ENCODE measurements at regions not wholly inside any gene's neighbourhood (a gene's known extent, or its start where the extent isn't known, plus 50 kb on each side); places are given as distances from the start of the nearest gene placed in this dataset.
A peak's percentile ranks its signal among the peaks of the same experiment; 100 is the strongest.
"Not testable (repeated sequence)": the region's sequence is repeated elsewhere in the genome, so short reads cannot be mapped to it uniquely, and the experiment has no call there.

DNA sequence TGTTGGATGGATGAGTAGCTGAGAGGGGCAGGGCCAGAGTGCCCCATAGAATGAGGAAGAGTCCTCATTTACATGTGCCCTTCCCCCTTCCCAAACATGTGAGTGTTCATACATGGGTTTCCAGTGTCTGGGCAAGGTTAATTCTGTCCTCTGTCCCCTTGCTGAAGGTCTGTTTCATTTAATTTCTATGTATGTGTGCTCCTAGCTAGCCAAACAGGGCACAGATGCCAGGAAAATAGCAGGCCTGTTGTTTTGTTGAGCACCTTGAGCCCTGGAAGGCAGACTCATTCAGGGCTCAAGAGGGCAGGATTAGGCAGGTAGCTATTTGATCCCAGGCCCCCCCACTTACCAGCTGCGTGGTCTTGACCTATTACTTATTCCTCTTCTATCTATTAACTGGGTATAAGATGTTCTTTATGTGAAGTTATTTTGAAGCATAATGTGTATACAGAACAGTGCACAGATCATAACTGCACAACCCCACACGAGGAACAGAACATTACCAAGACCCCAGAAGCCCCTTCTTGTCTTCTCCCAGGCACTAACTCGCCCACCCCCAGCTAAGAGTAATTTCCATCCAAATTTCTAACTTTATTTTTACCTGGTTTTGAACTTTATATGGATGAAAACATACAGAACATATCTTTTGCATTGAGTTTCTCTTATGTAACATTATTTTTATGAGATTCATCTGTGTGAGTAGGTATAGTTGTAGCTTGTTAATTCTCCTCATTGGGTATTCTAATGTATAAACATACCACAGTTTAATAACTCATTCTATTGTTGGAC, 164.3 kb downstream of the RPIA start:
- no peak for ATAC-seq
- intact Hi-C loops (cut with DNase I) = no loop called here
- no peak for DNase-seq (ENCODE audit: missing footprints)

DNA sequence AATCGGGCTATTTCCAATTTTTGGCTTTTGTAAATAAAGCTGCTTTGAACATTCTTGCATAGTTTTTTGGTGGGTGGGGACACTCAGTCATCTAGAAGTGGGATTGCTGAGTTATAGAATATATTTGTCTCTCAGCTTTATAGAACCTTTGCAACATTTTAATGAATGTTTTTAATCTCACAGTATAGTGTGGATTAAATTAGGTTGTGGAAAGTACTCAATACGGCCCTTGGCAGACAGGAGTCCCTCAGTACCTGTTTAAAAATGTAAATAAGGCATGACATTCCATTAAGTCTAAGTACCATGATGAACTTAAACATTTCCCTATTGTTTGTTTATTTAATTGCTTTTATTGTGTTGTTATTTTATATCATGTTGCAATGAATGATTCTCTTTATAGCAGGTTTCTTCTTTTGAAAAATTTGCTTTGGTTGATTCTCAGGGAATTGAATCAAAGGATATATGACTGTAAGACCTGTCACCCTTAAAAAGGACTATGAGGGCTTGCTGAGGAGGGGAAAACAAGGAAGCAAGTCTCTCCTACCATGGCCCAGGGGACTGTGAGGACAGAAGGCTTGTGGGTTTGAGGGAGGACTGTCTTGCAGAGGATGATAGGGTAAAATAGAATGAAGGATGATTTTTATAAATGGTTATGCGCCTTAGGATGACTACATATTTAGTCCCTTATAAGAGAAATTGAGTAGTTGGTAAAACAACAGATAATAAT, 165.1 kb downstream of the RPIA start:
- ATAC-seq (no peak), DNase-seq (ENCODE audit: missing footprints) (no peak)
- intact Hi-C loops (cut with DNase I) = no loop called here

DNA sequence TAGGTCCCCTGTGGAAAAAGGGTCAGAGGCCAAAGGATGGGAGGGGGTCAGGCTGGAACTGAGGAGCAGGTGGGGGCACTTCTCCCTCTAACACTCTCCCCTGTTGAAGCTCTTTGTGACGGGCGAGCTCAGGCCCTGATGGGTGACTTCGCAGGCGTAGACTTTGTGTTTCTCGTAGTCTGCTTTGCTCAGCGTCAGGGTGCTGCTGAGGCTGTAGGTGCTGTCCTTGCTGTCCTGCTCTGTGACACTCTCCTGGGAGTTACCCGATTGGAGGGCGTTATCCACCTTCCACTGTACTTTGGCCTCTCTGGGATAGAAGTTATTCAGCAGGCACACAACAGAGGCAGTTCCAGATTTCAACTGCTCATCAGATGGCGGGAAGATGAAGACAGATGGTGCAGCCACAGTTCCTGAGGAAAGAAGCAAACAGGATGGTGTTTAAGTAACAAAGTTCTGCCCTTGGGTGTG, 165.8 kb downstream of the RPIA start:
- DNase-seq (ENCODE audit: missing footprints) (no peak), ATAC-seq (no peak)
- intact Hi-C loops (cut with DNase I) = no loop called here

DNA sequence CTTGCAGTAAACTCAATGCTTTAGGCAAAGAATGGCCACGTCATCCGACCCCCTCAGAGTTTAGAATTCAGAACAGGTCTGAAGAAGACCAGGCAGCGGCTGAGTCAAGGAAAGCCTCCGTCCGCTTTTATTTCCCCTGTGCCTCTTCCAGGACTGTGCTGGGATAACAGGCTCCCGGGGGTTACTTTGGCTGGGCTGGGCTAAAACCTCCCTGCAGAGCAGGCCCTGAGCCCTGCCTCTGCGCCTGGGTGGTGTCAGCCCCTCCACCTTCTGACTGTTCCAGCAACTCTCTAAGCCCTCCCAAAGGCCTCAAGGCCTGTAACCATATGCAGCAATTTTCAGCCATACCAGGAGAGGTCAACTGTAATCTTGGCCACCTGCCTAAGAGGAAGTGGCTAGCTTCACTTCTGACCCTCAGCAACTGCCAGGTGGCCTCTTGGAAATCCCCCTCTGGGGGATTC, 166.5 kb downstream of the RPIA start:
- intact Hi-C loops (cut with DNase I) = no loop called here

DNA sequence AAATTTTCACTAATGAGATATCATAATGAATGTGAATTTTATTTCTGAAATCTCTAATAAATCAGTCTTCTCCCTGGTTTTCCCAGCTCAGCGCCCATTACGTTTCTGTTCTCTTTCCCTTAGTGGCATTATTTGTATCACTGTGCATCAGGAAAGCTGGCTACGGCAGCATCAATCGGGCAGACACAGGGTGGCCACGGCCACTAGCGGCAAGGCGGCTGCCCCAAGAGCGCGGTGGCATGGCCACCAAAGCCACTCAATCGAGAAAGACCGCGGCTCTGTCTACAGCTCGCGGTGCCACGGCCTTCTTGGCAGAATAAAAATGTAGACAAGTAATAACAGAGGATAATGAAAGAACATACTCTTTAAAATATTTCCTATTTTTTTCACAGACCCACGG, 168.0 kb downstream of the RPIA start:
- DNase-seq (ENCODE audit: missing footprints) (no peak), ATAC-seq (no peak)
- intact Hi-C loops (cut with DNase I) = no loop called here

More for the DNA sequence above, 166.5 kb downstream of the RPIA start:
- DNase-seq (ENCODE audit: missing footprints) (no peak), ATAC-seq (no peak)

DNA sequence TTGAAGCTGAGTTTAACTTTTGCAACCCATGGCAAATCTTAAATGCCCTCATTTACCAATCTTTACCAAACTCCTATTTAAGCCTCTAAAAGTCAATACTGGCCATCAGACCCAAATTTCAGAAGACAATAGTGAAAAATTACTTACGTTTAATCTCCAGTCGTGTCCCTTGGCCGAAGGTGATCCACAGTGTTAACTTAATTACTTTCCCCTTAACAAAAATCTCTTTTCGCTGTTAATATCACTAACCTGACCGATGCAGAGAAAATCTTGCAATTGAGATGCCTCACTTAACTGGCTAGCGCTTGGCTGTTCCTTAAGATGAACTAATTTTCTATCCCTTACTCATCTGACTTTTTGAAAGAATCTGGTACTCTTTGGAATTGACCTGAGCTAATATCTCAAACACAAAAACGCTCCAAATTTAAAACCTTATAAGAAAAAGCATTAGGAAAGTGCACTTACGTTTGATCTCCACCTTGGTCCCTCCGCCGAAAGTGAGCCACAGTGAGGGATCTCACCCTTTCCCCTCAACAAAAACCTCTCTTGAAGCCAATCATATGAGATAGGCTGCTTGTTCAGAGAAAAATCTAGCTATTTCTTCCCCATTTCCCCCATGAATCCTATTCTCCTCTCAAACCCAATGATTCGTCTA, 169.1 kb downstream of the RPIA start:
- intact Hi-C loops (cut with DNase I) = no loop called here
- DNase-seq (ENCODE audit: missing footprints) (no peak), ATAC-seq (no peak)

DNA sequence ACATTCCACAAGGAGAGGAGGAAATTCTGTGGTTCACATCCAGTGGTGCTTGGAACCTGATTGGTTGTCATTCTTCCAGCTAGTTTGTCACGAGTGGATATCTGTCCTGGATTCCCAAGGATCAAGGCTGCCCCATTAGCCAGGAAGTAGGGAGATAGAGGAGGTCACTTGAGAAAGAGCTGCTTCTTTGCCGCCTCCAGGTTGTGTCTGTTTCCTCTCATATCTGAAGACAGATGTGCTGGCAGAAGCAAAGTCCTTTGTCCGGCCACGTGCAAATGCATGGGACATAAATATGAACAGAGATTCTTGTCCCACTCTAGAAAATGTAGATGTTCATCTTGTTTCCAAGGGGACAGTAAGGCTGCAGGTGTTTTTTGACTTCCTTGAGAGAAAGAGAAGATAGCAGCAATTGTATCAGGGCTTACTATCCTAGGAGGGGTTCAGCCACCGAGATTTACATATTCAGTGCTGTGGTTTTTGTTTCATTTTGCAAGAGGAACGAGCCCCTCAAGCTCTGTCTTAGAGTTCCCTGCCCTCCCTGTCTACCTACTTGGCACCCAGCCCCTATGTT, 174.4 kb downstream of the RPIA start:
- DNase-seq (ENCODE audit: missing footprints) (no peak), ATAC-seq (no peak)
- intact Hi-C loops (cut with DNase I) = no loop called here

DNA sequence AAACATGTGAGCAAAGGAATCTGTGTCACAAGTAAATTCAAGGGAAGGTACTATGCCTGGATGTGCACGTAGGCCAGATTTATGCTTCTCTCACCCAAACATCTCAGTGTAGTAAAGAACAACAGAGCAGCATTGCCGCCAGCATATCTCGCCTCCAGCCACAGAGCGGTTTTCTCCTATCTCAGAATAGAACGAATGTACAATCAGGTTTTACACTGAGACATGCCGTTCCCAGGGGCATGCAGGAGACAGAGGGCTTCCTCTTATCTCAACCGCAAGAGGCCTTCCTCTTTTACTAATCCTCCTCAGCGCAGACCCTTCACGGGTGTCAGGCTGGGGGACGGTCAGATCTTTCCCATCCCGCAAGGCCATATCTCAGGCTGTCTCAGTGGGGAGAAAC, 175.3 kb downstream of the RPIA start:
- no peak for ATAC-seq
- no peak for DNase-seq (ENCODE audit: missing footprints)
- intact Hi-C loops (cut with DNase I) = no loop called here

DNA sequence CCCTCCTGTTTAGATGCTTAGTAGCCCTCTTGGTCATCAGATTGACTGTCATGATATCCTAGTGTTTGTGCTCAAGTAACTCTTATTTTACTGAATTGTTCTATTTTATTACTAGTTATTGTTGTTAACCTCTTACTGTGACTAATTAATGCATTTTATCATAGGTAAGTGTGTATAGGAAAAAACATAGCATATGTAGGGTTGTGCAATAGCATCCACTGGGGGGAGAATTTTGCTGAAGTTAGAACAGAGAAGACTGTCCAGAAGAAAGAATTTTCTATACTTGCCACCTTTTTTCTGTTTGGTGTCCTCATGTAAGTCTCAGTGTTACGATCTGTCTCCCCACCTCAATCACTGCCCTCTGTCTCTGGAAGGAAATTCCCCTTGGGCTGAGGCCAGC, 177.4 kb downstream of the RPIA start:
- ATAC-seq (no peak), DNase-seq (ENCODE audit: missing footprints) (no peak)
- intact Hi-C loops (cut with DNase I) = no loop called here

DNA sequence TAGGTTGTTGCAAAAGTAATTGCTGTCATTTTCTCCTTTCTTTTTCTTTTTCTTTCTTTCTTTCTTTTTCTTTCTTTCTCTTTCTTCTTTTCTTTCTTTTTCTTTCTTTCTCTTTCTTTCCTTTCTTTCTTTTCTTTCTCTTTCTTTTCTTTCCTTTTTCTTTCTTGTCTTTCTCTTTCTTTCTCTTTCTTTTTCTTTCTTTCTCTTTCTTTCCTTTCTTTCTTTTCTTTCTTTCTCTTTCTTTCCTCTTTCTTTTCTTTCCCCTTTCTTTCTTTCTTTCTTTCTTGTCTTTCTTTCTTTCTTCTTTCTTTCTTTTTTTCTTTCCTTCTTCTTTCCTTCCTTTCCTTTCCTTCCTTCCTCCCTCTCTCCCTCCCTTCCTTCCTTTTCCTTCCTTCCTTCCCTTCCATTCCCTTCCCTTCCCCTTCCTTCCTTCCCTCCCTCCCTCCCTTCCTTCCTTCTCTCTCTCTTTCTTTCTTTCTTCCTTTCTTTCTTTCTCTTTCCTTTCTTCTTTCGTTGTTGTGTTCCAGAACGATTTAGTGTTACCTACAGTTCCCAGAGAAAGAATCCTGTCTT, 178.9 kb downstream of the RPIA start:
- DNase-seq (ENCODE audit: missing footprints) = no peak
- no peak for ATAC-seq
- intact Hi-C loops (cut with DNase I) = no loop called here

DNA sequence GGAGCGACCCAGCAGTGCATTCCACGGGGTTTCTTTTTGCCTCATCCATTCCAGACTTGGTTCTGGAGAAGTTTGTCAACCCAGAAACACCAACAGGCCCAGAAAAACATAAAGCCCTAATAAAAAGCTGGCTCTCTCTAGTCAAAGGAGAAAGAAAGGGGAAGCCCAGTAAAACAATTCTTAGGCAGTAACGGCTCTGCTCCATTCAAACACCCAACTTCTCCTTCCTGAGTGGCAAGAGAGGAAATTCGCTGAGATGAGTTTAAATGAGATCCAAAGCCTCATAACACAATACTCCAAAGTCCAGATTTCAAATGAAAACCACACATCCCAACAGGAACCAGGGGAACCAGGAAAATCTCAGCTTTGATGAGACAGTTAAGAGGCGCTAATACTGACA, 179.9 kb downstream of the RPIA start:
- intact Hi-C loops (cut with DNase I) = no loop called here
- DNase-seq (ENCODE audit: missing footprints) = no peak
- ATAC-seq = no peak

DNA sequence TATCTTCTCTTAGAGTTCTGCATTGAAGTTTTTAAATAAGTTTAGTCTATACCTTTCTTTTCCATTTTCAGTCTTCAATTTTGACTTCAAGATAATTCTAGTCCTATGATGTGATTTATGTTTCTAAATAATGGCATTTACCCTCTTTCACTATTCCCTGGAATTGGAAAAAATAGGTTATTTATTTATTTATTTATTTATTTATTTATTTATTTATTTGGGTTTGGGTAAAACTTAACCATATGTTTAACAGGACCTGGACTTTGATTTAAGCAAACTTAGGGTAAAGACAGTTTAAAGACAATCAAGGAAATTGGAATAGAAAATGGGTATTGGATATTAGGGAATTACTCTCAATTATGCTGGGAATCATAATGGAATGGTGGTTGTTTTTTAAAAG, 182.1 kb downstream of the RPIA start:
- intact Hi-C loops (cut with DNase I) = no loop called here
- DNase-seq (ENCODE audit: missing footprints) (no peak), ATAC-seq (no peak)

DNA sequence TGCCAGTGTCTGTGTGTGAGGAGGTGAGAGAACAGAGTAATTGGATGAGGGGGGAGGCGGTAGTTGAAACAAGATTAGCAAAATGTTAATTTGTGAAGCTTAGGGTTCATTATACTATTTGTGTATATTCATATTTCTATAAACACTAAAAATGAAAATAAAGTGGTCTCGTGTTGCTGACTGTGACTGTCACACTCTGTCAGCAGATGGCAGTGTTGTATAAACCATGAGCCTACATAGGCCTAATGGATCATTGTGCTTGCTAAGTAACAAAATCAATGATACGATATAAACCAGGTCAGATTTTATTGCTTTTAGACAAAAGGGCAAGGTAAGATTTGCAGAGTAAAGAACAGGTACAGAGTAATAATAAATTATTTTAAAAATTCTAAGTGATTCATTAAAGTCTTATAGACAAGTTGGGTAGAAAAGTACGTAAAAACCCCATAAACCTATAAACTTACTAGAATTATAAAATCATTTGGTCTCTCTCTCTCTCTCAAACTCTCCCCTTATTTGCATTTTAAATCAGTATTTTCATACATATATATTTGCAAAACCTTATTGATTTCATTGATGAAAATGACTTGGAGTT, 182.7 kb downstream of the RPIA start:
- intact Hi-C loops (cut with DNase I) = no loop called here
- DNase-seq (ENCODE audit: missing footprints) (no peak), ATAC-seq (no peak)

DNA sequence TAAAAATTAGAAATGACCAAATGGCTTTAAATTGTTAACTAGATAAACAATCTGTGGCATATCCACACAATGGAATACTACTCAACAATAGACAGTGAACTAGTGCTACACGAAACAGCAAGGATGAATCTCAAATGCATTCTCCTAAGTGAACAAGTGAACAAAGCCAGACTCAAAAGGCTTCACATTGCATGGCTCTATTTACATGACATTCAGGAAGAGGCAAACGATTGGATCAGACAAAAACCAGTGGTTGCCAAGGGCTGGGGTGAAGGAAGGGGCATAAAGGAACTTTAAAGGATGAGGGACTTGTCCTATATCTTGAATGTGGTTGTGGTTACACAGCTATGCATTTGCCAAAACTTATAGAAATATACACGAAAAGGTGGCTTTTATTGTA, 184.3 kb downstream of the RPIA start:
- DNase-seq (ENCODE audit: missing footprints) (no peak), ATAC-seq (no peak)
- intact Hi-C loops (cut with DNase I) = loop anchor here (5.0 kb wide), 1 partner anchor 57 kb away; no protein-coding TSS in a partner anchor

DNA sequence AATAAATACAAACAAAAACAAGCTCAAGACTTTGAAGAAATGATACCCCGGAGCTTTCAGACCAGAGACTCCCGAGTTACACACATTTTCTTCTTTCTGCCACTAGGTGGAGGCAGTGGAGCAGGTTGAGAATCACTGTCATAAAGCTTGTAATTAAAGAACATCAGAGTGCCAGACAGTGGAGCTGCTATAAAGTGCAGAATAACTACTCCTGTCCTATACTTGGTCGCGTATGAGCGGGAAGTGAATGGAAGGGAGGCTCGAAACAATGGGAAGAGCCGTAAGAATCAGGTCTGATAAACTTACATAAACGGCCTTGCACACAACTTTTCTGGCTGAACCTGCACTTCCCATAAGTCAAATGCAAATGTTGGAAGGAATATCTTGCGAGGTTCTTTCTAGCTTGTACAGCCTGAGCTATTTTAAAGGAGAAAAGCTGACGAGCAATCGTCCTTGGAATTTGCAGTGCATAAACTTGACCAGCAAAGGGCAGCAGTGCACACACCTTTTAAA, 189.0 kb downstream of the RPIA start:
- no peak for DNase-seq (ENCODE audit: missing footprints)
- peak; percentile 85 for ATAC-seq
- intact Hi-C loops (cut with DNase I) = loop anchor here (10.0 kb wide), 1 partner anchor 264 kb away; no protein-coding TSS in a partner anchor

DNA sequence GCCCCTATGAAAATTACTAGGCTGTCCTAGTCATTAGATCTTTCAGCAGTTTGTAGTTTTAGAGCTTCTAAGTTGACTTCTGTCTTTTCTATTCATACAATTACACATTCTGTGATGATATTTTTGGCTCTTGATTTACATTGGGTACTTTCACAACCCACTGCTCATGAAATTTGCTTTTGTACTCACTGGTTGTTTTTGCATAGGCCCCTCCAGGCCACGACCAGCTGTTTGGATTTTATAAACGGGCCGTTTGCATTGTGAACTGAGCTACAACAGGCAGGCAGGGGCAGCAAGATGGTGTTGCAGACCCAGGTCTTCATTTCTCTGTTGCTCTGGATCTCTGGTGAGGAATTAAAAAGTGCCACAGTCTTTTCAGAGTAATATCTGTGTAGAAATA, 193.8 kb downstream of the RPIA start:
- DNase-seq (ENCODE audit: missing footprints) (no peak), ATAC-seq (no peak)
- intact Hi-C loops (cut with DNase I) = loop anchor here (10.0 kb wide), 1 partner anchor 260 kb away; no protein-coding TSS in a partner anchor

DNA sequence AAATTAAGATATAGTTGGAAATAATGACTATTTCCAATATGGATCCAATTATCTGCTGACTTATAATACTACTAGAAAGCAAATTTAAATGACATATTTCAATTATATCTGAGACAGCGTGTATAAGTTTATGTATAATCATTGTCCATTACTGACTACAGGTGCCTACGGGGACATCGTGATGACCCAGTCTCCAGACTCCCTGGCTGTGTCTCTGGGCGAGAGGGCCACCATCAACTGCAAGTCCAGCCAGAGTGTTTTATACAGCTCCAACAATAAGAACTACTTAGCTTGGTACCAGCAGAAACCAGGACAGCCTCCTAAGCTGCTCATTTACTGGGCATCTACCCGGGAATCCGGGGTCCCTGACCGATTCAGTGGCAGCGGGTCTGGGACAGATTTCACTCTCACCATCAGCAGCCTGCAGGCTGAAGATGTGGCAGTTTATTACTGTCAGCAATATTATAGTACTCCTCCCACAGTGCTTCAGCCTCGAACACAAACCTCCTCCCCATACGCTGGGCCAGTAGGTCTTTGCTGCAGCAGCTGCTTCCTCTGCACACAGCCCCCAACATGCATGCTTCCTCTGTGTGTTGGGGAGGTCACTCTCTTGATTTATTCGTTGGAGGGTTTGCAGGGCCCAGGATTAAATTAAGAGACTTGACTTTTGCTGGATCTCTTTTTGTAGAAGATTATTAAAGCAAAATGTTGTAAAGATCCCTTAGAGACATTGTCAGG, 194.4 kb downstream of the RPIA start:
- ATAC-seq (no peak), DNase-seq (ENCODE audit: missing footprints) (peak; percentile 54)
- intact Hi-C loops (cut with DNase I) = loop anchor here (10.0 kb wide), 1 partner anchor 259 kb away; no protein-coding TSS in a partner anchor

DNA sequence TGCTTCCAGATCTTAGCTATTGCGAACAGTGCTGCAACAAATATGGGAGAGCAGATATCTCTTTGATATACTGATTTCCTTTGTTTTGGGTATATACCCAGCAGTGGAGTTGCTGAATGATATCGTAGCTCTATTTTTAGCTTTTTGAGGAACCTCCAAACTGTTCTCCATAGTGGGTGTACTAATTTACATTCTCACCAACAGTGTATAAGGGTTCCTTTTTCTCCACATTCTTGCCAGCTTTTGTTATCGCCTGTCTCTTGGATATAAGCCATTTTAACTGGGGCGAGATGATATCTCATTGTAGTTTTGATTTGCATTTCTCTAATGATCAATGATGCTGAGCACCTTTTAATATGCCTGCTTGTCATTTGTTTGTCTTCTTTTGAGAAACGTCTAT, 196.0 kb downstream of the RPIA start:
- ATAC-seq; DNase-seq (ENCODE audit: missing footprints): not testable (repeated sequence)
- intact Hi-C loops (cut with DNase I) = loop anchor here (10.0 kb wide), 1 partner anchor 257 kb away; no protein-coding TSS in a partner anchor

All from Right ventricle myocardium inferior (tissue), 1 donor.